ENCODE measurements at regions not wholly inside any gene's neighbourhood (a gene's known extent, or its start where the extent isn't known, plus 50 kb on each side); places are given as distances from the start of the nearest gene placed in this dataset.
"Not testable (repeated sequence)": the region's sequence is repeated elsewhere in the genome, so short reads cannot be mapped to it uniquely, and the experiment has no call there.

GRCh38 chr6:164101859-164102258 is 687.3 kb downstream of the QKI start:
- DNase-seq: no peak
- Histone ChIP-seq H3K27me3 (ENCODE audit: control insufficient read depth, insufficient read depth, low read length) (no peaks in the 10 kb centered on the region), H3K36me3 (replicated peaks; ENCODE audit: control insufficient read depth, insufficient read depth, low read length) (no peaks in the 10 kb centered on the region), H3K4me3 (ENCODE audit: insufficient read depth, low read depth, low read length) (no peak overlapping the region)

- Histone ChIP-seq H3K36me3 (replicated peaks; ENCODE audit: control insufficient read depth, insufficient read depth, low read length) (no peaks in the 10 kb centered on the region), H3K4me3 (ENCODE audit: insufficient read depth, low read depth, low read length) (no peak overlapping the region), H3K27me3 (ENCODE audit: control insufficient read depth, insufficient read depth, low read length) (no peaks in the 10 kb centered on the region)
- DNase-seq: no peak
These were observed 684.8 kb downstream of the QKI start for GRCh38 chr6:164099269-164099865.

GRCh38 chr6:164098857-164099267 is 684.3 kb downstream of the QKI start:
- no peaks in the 10 kb centered on the region for H3K36me3 ChIP-seq (replicated peaks; ENCODE audit: control insufficient read depth, insufficient read depth, low read length)
- no peaks in the 10 kb centered on the region for H3K27me3 ChIP-seq (ENCODE audit: control insufficient read depth, insufficient read depth, low read length)
- DNase-seq: no peak
- H3K4me3 ChIP-seq (ENCODE audit: insufficient read depth, low read depth, low read length): no peak overlapping the region

- no peak overlapping the region for H3K4me3 ChIP-seq (ENCODE audit: insufficient read depth, low read depth, low read length)
- peak; percentile 69 for DNase-seq
- H3K27me3 ChIP-seq (ENCODE audit: control insufficient read depth, insufficient read depth, low read length): no peaks in the 10 kb centered on the region
- no peaks in the 10 kb centered on the region for H3K36me3 ChIP-seq (replicated peaks; ENCODE audit: control insufficient read depth, insufficient read depth, low read length)
These were observed 683.3 kb downstream of the QKI start for GRCh38 chr6:164097551-164098398.

- H3K36me3 ChIP-seq (replicated peaks; ENCODE audit: control insufficient read depth, insufficient read depth, low read length): no peaks in the 10 kb centered on the region
- no peak overlapping the region for H3K4me3 ChIP-seq (ENCODE audit: insufficient read depth, low read depth, low read length)
- no peaks in the 10 kb centered on the region for H3K27me3 ChIP-seq (ENCODE audit: control insufficient read depth, insufficient read depth, low read length)
- no peak for DNase-seq
These were observed 682.5 kb downstream of the QKI start for GRCh38 chr6:164097056-164097455.

- no peak for DNase-seq
- no peaks in the 10 kb centered on the region for H3K36me3 ChIP-seq (replicated peaks; ENCODE audit: control insufficient read depth, insufficient read depth, low read length)
These were observed 680.5 kb downstream of the QKI start for GRCh38 chr6:164095056-164095455.

GRCh38 chr6:164087870-164088269 is 673.4 kb downstream of the QKI start:
- DNase-seq: no peak
- Histone ChIP-seq H3K36me3 (replicated peaks; ENCODE audit: control insufficient read depth, insufficient read depth, low read length) (no peaks in the 10 kb centered on the region), H3K27me3 (ENCODE audit: control insufficient read depth, insufficient read depth, low read length) (no peaks in the 10 kb centered on the region), H3K4me3 (ENCODE audit: insufficient read depth, low read depth, low read length) (no peak overlapping the region)

More at GRCh38 chr6:164095056-164095455, 680.5 kb downstream of the QKI start:
- no peaks in the 10 kb centered on the region for H3K27me3 ChIP-seq (ENCODE audit: control insufficient read depth, insufficient read depth, low read length)
- H3K4me3 ChIP-seq (ENCODE audit: insufficient read depth, low read depth, low read length): no peak overlapping the region

GRCh38 chr6:164087211-164087610 is 672.7 kb downstream of the QKI start:
- Histone ChIP-seq H3K36me3 (replicated peaks; ENCODE audit: control insufficient read depth, insufficient read depth, low read length) (no peaks in the 10 kb centered on the region), H3K27me3 (ENCODE audit: control insufficient read depth, insufficient read depth, low read length) (no peaks in the 10 kb centered on the region), H3K4me3 (ENCODE audit: insufficient read depth, low read depth, low read length) (no peak overlapping the region)
- DNase-seq: no peak

- Histone ChIP-seq H3K4me3 (ENCODE audit: insufficient read depth, low read depth, low read length) (no peak overlapping the region), H3K27me3 (ENCODE audit: control insufficient read depth, insufficient read depth, low read length) (no peaks in the 10 kb centered on the region), H3K36me3 (replicated peaks; ENCODE audit: control insufficient read depth, insufficient read depth, low read length) (no peaks in the 10 kb centered on the region)
- DNase-seq: no peak
These were observed 671.8 kb downstream of the QKI start for GRCh38 chr6:164086076-164086887.

GRCh38 chr6:164085091-164086075 is 670.9 kb downstream of the QKI start:
- Histone ChIP-seq H3K27me3 (ENCODE audit: control insufficient read depth, insufficient read depth, low read length) (no peaks in the 10 kb centered on the region), H3K4me3 (ENCODE audit: insufficient read depth, low read depth, low read length) (no peak overlapping the region)

GRCh38 chr6:164079275-164079600 is 664.7 kb downstream of the QKI start:
- Histone ChIP-seq H3K36me3 (replicated peaks; ENCODE audit: control insufficient read depth, insufficient read depth, low read length) (no peaks in the 10 kb centered on the region), H3K27me3 (ENCODE audit: control insufficient read depth, insufficient read depth, low read length) (no peaks in the 10 kb centered on the region), H3K4me3 (ENCODE audit: insufficient read depth, low read depth, low read length) (no peak overlapping the region)
- DNase-seq: no peak

More at GRCh38 chr6:164085091-164086075, 670.9 kb downstream of the QKI start:
- H3K36me3 ChIP-seq (replicated peaks; ENCODE audit: control insufficient read depth, insufficient read depth, low read length): no peaks in the 10 kb centered on the region
- DNase-seq: peak; percentile 63

- Histone ChIP-seq H3K4me3 (ENCODE audit: insufficient read depth, low read depth, low read length) (no peak overlapping the region), H3K27me3 (ENCODE audit: control insufficient read depth, insufficient read depth, low read length) (no peaks in the 10 kb centered on the region), H3K36me3 (replicated peaks; ENCODE audit: control insufficient read depth, insufficient read depth, low read length) (no peaks in the 10 kb centered on the region)
- DNase-seq: no peak
These were observed 664.2 kb downstream of the QKI start for GRCh38 chr6:164078532-164079274.

GRCh38 chr6:164076818-164077532 is 662.5 kb downstream of the QKI start:
- H3K36me3 ChIP-seq (replicated peaks; ENCODE audit: control insufficient read depth, insufficient read depth, low read length): not testable (repeated sequence)

More at GRCh38 chr6:164076818-164077532, 662.5 kb downstream of the QKI start:
- H3K27me3 ChIP-seq (ENCODE audit: control insufficient read depth, insufficient read depth, low read length); DNase-seq; H3K4me3 ChIP-seq (ENCODE audit: insufficient read depth, low read depth, low read length): not testable (repeated sequence)
